B cell (primary cell): ENCODE measurements at regions not wholly inside any gene's neighbourhood (a gene's known extent, or its start where the extent isn't known, plus 50 kb on each side); places are given as distances from the start of the nearest gene placed in this dataset.

Experiments used
- EZH2 ChIP-seq: IDR thresholded peaks from 2 replicates; pipeline ENCODE4 v1.6.1; 2012; ENCODE audit warnings: borderline replicate concordance, low read depth, mild to moderate bottlenecking, moderate library complexity, low read length; ENCODE audit not compliant: insufficient read depth, poor library complexity, severe bottlenecking
- TF ChIP-seq, protein P1 (sequence below): fragments of 200-600 bp; IDR thresholded peaks from one replicate; pipeline ENCODE4 v1.8.0; 2022; ENCODE audit warnings: antibody characterized with exemption, mild to moderate bottlenecking

DNA sequence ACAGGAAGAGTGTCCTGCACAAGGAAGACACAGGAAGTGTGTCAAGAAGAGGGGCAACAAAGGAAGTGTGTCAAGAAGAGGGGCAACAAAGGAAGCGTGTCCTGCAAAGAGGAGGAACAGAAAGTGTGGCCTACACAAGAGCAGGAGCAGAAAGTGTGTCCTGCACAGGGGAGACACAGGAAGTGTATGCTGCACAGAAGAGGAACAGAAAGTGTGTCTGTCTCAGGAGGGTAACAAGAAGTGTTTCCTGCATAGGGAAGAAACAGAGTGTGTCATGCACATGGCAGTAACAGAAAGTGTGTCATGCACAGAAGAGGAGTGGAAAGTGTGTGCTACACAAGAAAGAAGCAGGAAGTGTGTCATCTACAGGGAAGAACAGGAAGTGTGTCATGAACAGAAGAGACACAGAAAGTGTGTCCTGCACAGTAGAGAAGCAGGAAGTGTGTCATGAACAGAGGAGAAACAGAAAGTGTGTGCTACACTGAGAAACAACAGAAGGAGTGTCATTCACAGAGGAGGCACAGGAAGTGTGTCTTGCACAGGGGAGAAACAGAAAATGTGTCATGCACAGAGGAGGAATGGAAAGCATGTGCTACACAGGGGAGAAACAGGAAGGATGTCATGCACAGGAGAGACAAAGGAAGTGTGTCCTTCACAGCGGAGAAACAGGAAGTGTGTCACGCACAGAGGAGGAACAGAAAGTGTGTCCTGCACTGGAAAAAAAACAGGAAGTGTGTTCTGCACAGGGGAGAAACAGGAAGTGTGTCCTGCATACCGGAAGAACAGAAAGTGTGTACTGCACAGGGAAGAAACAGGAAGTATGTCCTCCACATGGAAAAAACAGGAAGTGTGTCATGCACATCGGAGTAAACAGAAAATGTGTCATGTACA is 526.4 kb upstream of the PRKX start:
- TF ChIP-seq, protein P1, sequence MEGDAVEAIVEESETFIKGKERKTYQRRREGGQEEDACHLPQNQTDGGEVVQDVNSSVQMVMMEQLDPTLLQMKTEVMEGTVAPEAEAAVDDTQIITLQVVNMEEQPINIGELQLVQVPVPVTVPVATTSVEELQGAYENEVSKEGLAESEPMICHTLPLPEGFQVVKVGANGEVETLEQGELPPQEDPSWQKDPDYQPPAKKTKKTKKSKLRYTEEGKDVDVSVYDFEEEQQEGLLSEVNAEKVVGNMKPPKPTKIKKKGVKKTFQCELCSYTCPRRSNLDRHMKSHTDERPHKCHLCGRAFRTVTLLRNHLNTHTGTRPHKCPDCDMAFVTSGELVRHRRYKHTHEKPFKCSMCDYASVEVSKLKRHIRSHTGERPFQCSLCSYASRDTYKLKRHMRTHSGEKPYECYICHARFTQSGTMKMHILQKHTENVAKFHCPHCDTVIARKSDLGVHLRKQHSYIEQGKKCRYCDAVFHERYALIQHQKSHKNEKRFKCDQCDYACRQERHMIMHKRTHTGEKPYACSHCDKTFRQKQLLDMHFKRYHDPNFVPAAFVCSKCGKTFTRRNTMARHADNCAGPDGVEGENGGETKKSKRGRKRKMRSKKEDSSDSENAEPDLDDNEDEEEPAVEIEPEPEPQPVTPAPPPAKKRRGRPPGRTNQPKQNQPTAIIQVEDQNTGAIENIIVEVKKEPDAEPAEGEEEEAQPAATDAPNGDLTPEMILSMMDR, result no peak
- TF ChIP-seq EZH2, result no peak
